Kidney epithelial cell (primary cell): ENCODE measurements at regions not wholly inside any gene's neighbourhood (a gene's known extent, or its start where the extent isn't known, plus 50 kb on each side); places are given as distances from the start of the nearest gene placed in this dataset.

Source experiments
- DNase-seq: peaks from one replicate; pipeline ENCODE4 v3.0.0-alpha.2; 2010; ENCODE audit warnings: low read depth
- H3K27me3 ChIP-seq: 2 replicates; pipeline ENCODE4 v1.6.0; 2011; ENCODE audit warnings: low read length; ENCODE audit not compliant: control insufficient read depth, insufficient read depth
- H3K36me3 ChIP-seq: 2 replicates; pipeline ENCODE4 v1.5.1; 2011; ENCODE audit warnings: low read length; ENCODE audit not compliant: control insufficient read depth, insufficient read depth
- H3K4me3 ChIP-seq: 2 replicates; pipeline ENCODE4 v1.5.1; 2011; ENCODE audit warnings: low read depth, mild to moderate bottlenecking, control low read depth, low read length
- CTCF ChIP-seq: IDR thresholded peaks from 2 replicates; pipeline ENCODE4 v1.5.1; 2011; ENCODE audit warnings: mild to moderate bottlenecking, moderate library complexity, low read length, control low read depth, inconsistent platforms; ENCODE audit not compliant: insufficient read depth, poor library complexity, severe bottlenecking

- peaks cover 9% of the 10 kb centered on the region for H3K27me3 ChIP-seq
- no peak for DNase-seq
- H3K4me3 ChIP-seq = no peak overlapping the region
- H3K36me3 ChIP-seq = no peaks in the 10 kb centered on the region
- no peak for TF ChIP-seq CTCF
Observed at GRCh38 chr17:79280010-79280409, 205.4 kb downstream of the ENGASE start.

GRCh38 chr17:79279320-79279719 is 204.7 kb downstream of the ENGASE start:
- no peak for TF ChIP-seq CTCF
- DNase-seq = no peak
- Histone ChIP-seq H3K4me3 (no peak overlapping the region), H3K27me3 (peaks cover 9% of the 10 kb centered on the region), H3K36me3 (no peaks in the 10 kb centered on the region)

- Histone ChIP-seq H3K27me3 (peaks cover 5% of the 10 kb centered on the region), H3K36me3 (no peaks in the 10 kb centered on the region), H3K4me3 (no peak overlapping the region)
- no peak for TF ChIP-seq CTCF
- no peak for DNase-seq
Observed at GRCh38 chr17:79276821-79277220, 202.2 kb downstream of the ENGASE start.

- Histone ChIP-seq H3K27me3 (no peaks in the 10 kb centered on the region), H3K36me3 (no peaks in the 10 kb centered on the region), H3K4me3 (no peak overlapping the region)
- no peak for DNase-seq
- TF ChIP-seq CTCF = no peak
Observed at GRCh38 chr17:79273660-79274059, 199.0 kb downstream of the ENGASE start.

DNA sequence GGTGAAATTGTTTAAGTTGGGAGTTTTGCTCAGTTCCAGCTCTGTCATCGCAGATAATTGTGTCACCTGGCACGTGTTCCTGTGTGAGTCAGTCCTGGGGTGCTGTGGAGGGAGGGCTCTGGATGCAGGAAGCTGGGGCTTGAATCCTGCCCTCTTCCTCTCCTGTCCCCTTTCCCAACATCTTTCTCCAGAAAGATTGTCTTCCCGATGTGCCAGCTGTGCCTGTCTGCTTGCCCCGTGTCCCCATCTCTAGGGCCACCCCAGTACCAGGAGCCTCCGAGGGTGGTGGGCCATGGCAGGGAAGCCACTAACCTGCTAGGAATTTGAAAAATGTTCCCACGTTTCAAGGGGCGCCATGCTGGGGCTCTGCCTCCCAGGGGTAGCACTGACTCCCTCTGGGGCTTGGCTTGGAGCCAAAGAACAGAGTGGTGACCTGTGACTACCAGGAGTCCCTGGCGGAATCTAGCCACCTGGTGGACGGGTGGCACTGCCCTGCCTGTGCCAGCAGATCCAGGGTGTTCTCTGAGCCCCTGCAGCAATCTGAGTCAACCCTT is 198.1 kb downstream of the ENGASE start:
- DNase-seq = no peak
- no peaks in the 10 kb centered on the region for H3K36me3 ChIP-seq
- H3K27me3 ChIP-seq = no peaks in the 10 kb centered on the region
- H3K4me3 ChIP-seq = no peak overlapping the region
- TF ChIP-seq CTCF = no peak

DNA sequence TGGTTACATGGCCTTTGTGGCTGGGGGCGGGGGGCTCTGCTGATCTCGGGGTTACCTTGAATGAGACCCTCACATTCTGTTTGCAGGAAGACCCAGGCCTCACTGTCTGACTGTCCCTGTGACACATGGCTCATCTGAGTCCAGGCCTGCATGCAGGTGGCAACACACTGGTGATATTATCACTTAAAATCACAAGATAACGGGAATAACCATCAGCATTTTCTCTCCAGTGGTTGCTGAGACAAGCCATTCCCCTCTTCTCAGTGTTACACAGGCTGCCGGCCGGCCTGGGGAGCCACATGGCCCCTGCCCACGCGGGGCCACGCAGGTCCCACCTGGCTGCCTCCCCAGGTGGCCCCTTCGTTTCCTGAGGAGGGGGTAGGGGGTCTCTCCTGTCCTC is 197.6 kb downstream of the ENGASE start:
- Histone ChIP-seq H3K36me3 (no peaks in the 10 kb centered on the region), H3K4me3 (no peak overlapping the region), H3K27me3 (no peaks in the 10 kb centered on the region)
- DNase-seq = no peak
- TF ChIP-seq CTCF = no peak
